ENCODE measurements at regions not wholly inside any gene's neighbourhood (a gene's known extent, or its start where the extent isn't known, plus 50 kb on each side); places are given as distances from the start of the nearest gene placed in this dataset.

DNA sequence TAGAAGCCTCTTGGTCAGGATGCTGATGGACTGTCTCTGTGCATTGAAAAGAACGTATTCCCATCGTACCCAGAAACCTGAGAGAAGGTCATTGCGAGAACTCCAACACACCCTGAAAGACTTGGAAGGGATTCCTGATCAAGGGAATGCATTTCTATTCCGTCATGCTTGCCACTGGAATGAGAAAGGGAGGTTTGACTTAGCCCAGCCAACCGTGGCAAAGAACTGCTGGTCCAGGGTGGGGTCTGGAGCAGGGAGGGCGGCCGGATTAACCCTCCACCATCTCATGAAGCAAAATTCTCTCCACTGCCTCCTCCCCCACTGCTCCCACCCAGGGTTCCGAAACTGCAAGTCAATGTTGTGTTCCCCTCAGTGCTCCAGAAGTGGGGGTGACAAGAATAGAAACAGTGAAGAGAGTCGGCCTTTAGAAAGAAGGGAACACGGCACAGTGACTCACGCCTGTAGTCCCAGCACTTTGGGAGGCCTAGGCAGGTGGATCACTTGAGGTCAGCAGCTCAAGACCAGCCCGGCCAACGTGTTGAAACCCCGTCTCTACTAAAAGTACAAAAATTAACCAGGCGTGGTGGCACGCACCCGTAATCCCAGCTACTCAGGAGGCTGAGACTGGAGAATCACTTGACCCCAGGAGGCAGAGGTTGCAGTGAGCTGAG, 137.5 kb upstream of the MGMT start:
- TF ChIP-seq, protein P1, sequence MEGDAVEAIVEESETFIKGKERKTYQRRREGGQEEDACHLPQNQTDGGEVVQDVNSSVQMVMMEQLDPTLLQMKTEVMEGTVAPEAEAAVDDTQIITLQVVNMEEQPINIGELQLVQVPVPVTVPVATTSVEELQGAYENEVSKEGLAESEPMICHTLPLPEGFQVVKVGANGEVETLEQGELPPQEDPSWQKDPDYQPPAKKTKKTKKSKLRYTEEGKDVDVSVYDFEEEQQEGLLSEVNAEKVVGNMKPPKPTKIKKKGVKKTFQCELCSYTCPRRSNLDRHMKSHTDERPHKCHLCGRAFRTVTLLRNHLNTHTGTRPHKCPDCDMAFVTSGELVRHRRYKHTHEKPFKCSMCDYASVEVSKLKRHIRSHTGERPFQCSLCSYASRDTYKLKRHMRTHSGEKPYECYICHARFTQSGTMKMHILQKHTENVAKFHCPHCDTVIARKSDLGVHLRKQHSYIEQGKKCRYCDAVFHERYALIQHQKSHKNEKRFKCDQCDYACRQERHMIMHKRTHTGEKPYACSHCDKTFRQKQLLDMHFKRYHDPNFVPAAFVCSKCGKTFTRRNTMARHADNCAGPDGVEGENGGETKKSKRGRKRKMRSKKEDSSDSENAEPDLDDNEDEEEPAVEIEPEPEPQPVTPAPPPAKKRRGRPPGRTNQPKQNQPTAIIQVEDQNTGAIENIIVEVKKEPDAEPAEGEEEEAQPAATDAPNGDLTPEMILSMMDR (IDR thresholded peaks at IDR 0.05; ENCODE audit: low read depth, low read length): no peak
- H3K4me3 ChIP-seq (replicated peaks in 1 of 2; ENCODE audit: low read depth in 2 of 2, low read length in 2 of 2): no peak overlapping the region
- no peak for DNase-seq (ENCODE audit: low read depth in 2 of 2)

DNA sequence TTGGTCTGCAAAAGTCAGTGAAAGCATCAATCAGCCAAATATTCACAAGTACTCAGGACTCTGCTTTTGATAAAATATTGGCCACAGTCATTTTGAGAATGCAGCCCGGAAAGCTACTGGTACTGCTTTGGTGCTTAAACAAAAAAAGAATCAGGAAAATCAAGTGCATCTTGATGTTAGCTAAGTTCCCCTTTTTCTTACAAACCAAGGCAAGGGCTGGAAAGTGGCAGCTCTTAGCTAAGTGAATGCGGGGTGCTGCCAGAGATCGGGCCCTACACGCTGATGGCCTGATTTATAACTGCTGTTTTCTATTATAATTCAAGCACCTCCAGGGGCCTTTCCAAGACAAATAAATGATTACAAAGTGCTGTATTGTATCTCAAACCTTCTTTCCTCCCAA, 136.8 kb upstream of the MGMT start:
- DNase-seq (ENCODE audit: low read depth in 2 of 2): no peak
- no peak overlapping the region for H3K4me3 ChIP-seq (replicated peaks in 1 of 2; ENCODE audit: low read depth in 2 of 2, low read length in 2 of 2)
- TF ChIP-seq, protein P1 (IDR thresholded peaks at IDR 0.05; ENCODE audit: low read depth, low read length): no peak

DNA sequence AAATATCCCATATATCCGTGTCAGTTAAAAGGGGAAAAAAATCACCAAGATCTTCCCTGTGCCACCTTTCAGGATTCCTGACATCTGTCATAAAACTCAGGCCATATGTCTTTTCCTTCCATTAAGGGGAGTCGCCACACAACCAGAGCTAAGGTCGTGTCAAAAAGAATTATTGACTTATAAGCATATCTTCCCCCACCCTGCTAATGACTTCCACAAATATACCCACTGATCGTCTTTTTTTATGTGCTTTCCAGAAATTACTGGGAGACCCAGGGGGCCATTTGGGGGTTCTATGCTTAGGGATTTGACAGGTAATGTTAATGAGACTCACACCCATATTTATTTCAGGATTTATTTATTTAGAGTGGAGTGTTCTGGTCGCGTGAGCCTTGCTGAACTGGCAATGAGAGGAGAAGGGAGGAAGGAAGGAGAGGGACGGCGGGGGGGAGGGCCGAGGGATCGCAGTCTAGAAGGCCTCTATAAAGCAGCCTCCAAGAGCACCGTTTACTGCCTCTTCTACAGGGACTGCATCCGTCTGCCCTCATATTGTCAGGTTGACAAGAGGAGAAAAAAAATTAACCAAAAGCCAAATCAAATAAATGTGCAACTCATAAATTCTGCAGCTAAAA, 135.7 kb upstream of the MGMT start:
- TF ChIP-seq, protein P1 (IDR thresholded peaks at IDR 0.05; ENCODE audit: low read depth, low read length): no peak
- no peak for DNase-seq (ENCODE audit: low read depth in 2 of 2)
- H3K4me3 ChIP-seq (replicated peaks in 1 of 2; ENCODE audit: low read depth in 2 of 2, low read length in 2 of 2): no peak overlapping the region

DNA sequence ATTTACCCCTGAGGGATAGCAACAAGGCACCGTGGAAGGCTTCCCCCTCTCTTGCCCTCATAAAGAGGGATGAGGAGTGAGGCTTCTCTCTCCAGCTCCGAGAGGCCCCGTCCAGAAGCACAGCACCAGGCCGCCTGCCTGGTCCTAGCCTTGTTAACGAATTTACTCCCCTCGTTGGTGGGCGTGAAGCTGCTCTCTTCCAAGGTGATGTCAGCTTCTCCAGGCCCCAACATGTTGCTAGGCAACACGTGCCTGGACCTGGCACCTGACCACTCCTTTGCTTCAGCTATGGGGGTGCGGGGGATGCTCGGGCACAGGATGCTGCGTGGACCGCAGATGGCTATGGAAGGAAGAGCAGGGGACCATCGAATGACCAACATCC, 135.2 kb upstream of the MGMT start:
- TF ChIP-seq, protein P1 (IDR thresholded peaks at IDR 0.05; ENCODE audit: low read depth, low read length): no peak
- DNase-seq (ENCODE audit: low read depth in 2 of 2): no peak
- no peak overlapping the region for H3K4me3 ChIP-seq (replicated peaks in 1 of 2; ENCODE audit: low read depth in 2 of 2, low read length in 2 of 2)

DNA sequence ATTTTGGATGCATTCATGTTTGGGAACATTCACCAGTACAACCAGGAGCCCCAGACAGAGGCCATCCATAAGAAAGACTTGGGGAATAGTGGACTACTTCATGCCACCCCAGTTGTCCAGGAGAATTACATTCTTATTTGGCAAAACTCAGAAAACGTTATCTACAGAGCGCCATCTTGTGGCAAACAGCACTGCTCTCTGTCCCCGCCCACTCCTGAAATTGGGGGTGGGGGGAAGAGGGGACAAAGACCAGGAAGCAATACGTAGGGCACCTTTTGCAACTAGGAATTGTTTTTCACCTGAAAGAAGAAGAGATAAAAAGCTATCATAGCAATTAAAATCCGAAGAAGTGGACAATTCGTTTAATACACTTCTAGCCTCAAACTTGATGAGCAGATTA, 134.6 kb upstream of the MGMT start:
- DNase-seq (ENCODE audit: low read depth in 2 of 2): peak in 1 of 2 donors; percentile 57
- TF ChIP-seq, protein P1 (IDR thresholded peaks at IDR 0.05; ENCODE audit: low read depth, low read length): no peak

DNA sequence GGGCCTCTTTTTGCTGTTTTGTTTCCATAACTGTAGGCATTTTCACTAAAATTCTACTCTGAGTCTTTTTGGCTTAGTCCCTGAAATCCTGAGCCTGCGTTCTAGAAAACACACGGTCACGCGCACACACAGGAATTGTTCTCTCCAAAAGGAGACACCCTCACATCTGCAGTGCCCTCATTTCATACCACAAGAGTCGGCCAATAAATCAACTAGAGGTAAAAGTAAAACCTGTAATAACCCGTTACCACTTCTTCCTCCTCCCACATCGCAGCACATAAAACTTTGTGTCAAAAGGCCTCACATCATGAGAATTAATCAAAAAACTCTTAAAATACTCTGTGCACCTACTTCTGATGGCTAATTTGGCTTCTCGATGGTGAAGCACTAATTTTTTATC, 133.3 kb upstream of the MGMT start:
- TF ChIP-seq, protein P1 (IDR thresholded peaks at IDR 0.05; ENCODE audit: low read depth, low read length): no peak
- DNase-seq (ENCODE audit: low read depth in 2 of 2): no peak
- H3K4me3 ChIP-seq (replicated peaks in 1 of 2; ENCODE audit: low read depth in 2 of 2, low read length in 2 of 2): no peak overlapping the region

More for the DNA sequence above, 134.6 kb upstream of the MGMT start:
- no peak overlapping the region for H3K4me3 ChIP-seq (replicated peaks in 1 of 2; ENCODE audit: low read depth in 2 of 2, low read length in 2 of 2)
